ENCODE measurements at regions not wholly inside any gene's neighbourhood (a gene's known extent, or its start where the extent isn't known, plus 50 kb on each side); places are given as distances from the start of the nearest gene placed in this dataset.
A peak's percentile ranks its signal among the peaks of the same experiment; 100 is the strongest.

DNA sequence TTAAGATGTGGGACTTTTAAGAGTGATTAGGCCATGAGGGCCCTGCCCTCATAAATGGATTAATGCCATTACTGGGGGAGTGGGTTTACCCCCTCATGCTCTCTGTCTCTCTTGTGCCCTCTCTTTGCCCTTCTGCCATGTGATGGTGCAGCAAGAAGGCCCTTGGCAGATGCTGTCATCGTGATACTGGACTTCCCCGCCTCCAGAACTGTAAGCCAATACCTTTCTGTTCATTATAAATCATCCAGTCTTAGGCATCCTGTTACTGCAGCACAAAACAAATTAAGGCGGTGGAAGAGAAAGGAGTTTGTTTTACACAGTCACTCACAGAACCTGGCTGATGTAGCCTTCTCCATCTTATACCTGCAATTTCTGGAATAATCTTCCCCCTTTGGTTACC is 360.3 kb upstream of the TBL1XR1 start:
- in situ Hi-C loops (cut with HindIII; ENCODE audit: low sequenced_read_pairs), result no loop called here
- DNase-seq (ENCODE audit: low read depth, low spot score), result no peak

DNA sequence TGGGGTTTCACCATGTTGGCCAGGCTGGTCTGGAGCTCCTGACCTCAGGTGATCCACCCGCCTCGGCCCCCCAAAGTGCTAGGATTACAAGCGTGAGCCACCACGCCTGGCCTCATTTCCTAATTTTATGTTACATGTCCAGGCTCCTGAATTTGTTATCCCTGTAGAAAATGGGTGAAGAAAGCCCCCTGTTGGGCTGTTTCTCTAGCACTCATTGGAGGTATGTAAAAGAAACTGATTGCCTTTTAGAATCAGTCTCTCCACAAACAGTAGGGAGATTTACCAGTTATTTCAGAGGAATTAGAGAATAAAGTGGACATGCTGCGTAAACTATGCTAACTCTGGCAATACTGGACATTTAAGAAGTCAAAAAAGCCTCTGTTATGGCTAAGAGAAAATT is 364.1 kb upstream of the TBL1XR1 start:
- no peak overlapping the region for H3K4me3 ChIP-seq (ENCODE audit: low read depth, low read length)
- in situ Hi-C loops (cut with HindIII; ENCODE audit: low sequenced_read_pairs), result no loop called here
- DNase-seq (ENCODE audit: low read depth, low spot score), result no peak
- TF ChIP-seq, protein P1, sequence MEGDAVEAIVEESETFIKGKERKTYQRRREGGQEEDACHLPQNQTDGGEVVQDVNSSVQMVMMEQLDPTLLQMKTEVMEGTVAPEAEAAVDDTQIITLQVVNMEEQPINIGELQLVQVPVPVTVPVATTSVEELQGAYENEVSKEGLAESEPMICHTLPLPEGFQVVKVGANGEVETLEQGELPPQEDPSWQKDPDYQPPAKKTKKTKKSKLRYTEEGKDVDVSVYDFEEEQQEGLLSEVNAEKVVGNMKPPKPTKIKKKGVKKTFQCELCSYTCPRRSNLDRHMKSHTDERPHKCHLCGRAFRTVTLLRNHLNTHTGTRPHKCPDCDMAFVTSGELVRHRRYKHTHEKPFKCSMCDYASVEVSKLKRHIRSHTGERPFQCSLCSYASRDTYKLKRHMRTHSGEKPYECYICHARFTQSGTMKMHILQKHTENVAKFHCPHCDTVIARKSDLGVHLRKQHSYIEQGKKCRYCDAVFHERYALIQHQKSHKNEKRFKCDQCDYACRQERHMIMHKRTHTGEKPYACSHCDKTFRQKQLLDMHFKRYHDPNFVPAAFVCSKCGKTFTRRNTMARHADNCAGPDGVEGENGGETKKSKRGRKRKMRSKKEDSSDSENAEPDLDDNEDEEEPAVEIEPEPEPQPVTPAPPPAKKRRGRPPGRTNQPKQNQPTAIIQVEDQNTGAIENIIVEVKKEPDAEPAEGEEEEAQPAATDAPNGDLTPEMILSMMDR (IDR thresholded peaks at IDR 0.05; ENCODE audit: low read depth, low read length), result no peak

More for the DNA sequence above, 360.3 kb upstream of the TBL1XR1 start:
- H3K4me3 ChIP-seq (ENCODE audit: low read depth, low read length), result no peak overlapping the region
- TF ChIP-seq, protein P1 (IDR thresholded peaks at IDR 0.05; ENCODE audit: low read depth, low read length), result no peak

DNA sequence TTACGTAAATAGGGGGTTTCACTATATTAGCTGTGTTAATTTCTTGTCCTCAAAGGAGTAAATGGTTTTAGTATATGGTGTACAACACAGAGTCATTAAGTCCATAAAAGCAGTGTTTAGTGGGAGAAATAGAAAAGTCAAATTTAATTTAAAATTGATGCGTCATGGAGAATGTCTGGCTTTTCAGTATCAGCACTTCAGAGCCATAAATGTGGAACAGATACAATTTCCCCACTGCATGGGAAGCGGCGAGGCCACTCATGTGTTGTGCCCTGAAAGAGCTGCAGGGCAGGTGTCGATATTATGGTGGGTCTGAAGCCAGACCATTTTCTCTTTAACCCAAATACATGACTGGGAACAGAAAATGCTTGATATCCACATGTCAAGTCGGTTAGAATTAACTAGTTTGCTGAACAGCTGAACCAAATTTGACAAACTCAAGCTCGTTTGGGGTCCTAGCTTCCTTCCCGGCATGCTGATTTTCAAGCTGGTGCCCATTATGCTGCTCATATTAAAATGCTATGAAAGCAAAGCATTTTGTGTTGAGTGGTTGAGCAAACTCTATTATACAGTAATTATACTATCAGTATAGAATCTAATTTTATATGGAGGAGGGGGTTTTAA is 364.6 kb upstream of the TBL1XR1 start:
- no peak overlapping the region for H3K4me3 ChIP-seq (ENCODE audit: low read depth, low read length)
- in situ Hi-C loops (cut with HindIII; ENCODE audit: low sequenced_read_pairs), result no loop called here

DNA sequence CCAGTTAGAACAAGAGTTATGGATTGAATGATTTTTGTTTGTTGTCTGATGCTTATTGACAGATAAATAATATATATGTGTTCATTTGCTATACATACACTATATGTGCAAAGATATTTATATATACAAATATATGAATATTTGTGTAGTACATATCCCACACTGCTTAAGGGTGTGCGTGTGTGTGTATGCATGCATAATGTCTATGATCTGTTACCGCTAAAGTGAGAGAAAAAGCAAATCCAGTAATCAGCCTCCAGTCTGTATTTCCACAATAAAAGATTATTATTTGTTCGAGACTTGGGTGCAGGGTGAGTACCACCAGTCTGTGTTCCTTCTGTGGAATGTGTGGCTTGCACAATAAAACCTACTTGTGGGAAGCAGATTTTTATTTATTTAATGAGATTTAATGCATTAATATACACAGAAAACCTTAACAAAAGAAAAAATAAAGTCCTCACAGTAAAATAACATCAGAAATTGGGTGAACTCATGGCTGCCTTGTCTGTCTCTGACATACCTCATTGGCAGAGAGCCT is 366.0 kb upstream of the TBL1XR1 start:
- TF ChIP-seq, protein P1 (IDR thresholded peaks at IDR 0.05; ENCODE audit: low read depth, low read length), result no peak
- H3K4me3 ChIP-seq (ENCODE audit: low read depth, low read length), result no peak overlapping the region
- in situ Hi-C loops (cut with HindIII; ENCODE audit: low sequenced_read_pairs), result no loop called here
- peak; percentile 19 for DNase-seq (ENCODE audit: low read depth, low spot score)

More for the DNA sequence above, 364.6 kb upstream of the TBL1XR1 start:
- DNase-seq (ENCODE audit: low read depth, low spot score), result no peak
- TF ChIP-seq, protein P1 (IDR thresholded peaks at IDR 0.05; ENCODE audit: low read depth, low read length), result no peak

DNA sequence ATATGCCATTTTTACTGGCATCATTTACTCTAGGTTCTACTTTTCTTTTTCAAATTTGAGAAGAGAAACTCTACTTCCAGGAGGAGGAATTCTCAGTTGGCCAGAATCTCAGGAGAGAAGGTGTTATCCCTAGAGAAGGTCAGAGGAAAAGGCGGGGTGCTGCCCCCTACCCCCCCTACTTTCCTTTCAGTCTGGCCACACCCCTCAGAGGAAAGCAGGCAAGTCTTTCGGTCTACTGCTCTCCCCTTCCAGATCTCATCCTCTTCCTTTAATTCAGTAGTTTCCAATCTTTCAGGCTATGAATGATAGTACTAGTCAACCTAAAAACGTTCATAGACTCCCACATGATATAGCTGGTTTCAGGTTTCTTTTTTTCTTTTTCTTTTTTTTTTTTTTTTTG is 366.5 kb upstream of the TBL1XR1 start:
- TF ChIP-seq, protein P1 (IDR thresholded peaks at IDR 0.05; ENCODE audit: low read depth, low read length), result no peak
- DNase-seq (ENCODE audit: low read depth, low spot score), result no peak
- no peak overlapping the region for H3K4me3 ChIP-seq (ENCODE audit: low read depth, low read length)
- in situ Hi-C loops (cut with HindIII; ENCODE audit: low sequenced_read_pairs), result no loop called here

DNA sequence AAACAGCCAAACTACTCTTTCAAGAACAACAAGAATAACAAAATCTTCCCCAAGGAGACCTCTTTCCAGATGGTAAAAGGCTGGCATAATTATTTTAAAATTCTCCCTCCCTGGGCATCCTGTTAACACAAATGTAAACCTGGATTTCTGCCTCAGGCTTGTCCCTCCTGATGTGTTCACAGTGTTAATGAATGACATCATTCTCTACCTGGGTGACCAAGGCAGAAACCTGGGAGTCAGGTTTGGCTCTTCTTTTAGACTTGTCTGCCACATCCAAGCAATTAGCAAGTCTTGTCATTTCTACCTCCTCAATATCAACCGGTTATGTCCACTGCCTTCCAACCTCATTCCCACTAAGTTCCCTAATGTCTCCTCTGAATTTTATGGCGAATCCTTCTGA is 368.7 kb upstream of the TBL1XR1 start:
- in situ Hi-C loops (cut with HindIII; ENCODE audit: low sequenced_read_pairs), result no loop called here
- TF ChIP-seq, protein P1 (IDR thresholded peaks at IDR 0.05; ENCODE audit: low read depth, low read length), result no peak

More for the DNA sequence above, 368.7 kb upstream of the TBL1XR1 start:
- DNase-seq (ENCODE audit: low read depth, low spot score), result no peak
- H3K4me3 ChIP-seq (ENCODE audit: low read depth, low read length), result no peak overlapping the region

All from astrocyte of the spinal cord (primary cell).